Activated CD8-positive, alpha-beta memory T cell treated with anti-CD3 and anti-CD28 coated beads for 36 hours (primary cell): ENCODE measurements at regions not wholly inside any gene's neighbourhood (a gene's known extent, or its start where the extent isn't known, plus 50 kb on each side); places are given as distances from the start of the nearest gene placed in this dataset.

ENCODE experiments used
- CTCF ChIA-PET: fragments of 350-600 bp; sonication (Branson Sonifier 250); formaldehyde crosslinking; loops from one replicate; lab custom pipeline; 2021; ENCODE audit warnings: antibody characterized with exemption; lab: Charles Lee
- POLR2A ChIA-PET: fragments of 350-600 bp; sonication (Branson Sonifier 250); formaldehyde crosslinking; loops from one replicate; lab custom pipeline; 2021; ENCODE audit warnings: antibody characterized with exemption; lab: Charles Lee

- CTCF ChIA-PET, result no interaction called here
Observed at GRCh38 chr6:145254649-145255401, 480.5 kb downstream of the EPM2A start.

GRCh38 chr6:145257704-145258103 is 477.6 kb downstream of the EPM2A start:
- CTCF ChIA-PET, result no interaction called here
- POLR2A ChIA-PET, result no interaction called here

More at GRCh38 chr6:145254649-145255401, 480.5 kb downstream of the EPM2A start:
- POLR2A ChIA-PET, result no interaction called here

- ChIA-PET POLR2A (no interaction called here), CTCF (no interaction called here)
Observed at GRCh38 chr6:145258122-145258521, 477.2 kb downstream of the EPM2A start.

GRCh38 chr6:145260484-145261175 is 474.7 kb downstream of the EPM2A start:
- ChIA-PET POLR2A (no interaction called here), CTCF (no interaction called here)

- ChIA-PET CTCF (no interaction called here), POLR2A (no interaction called here)
Observed at GRCh38 chr6:145261758-145262157, 473.6 kb downstream of the EPM2A start.

GRCh38 chr6:145262771-145263170 is 472.5 kb downstream of the EPM2A start:
- POLR2A ChIA-PET, result no interaction called here
- CTCF ChIA-PET, result no interaction called here

GRCh38 chr6:145263778-145264211 is 471.5 kb downstream of the EPM2A start:
- ChIA-PET POLR2A (no interaction called here), CTCF (no interaction called here)

- ChIA-PET CTCF (no interaction called here), POLR2A (no interaction called here)
Observed at GRCh38 chr6:145266432-145267075, 468.8 kb downstream of the EPM2A start.

GRCh38 chr6:145267076-145267867 is 468.0 kb downstream of the EPM2A start:
- CTCF ChIA-PET, result no interaction called here

GRCh38 chr6:145270464-145270863 is 464.9 kb downstream of the EPM2A start:
- ChIA-PET POLR2A (no interaction called here), CTCF (no interaction called here)

More at GRCh38 chr6:145267076-145267867, 468.0 kb downstream of the EPM2A start:
- POLR2A ChIA-PET, result no interaction called here

GRCh38 chr6:145271040-145271439 is 464.3 kb downstream of the EPM2A start:
- POLR2A ChIA-PET, result no interaction called here
- CTCF ChIA-PET, result no interaction called here

- POLR2A ChIA-PET, result no interaction called here
- CTCF ChIA-PET, result no interaction called here
Observed at GRCh38 chr6:145271577-145271976, 463.7 kb downstream of the EPM2A start.

- POLR2A ChIA-PET, result no interaction called here
- CTCF ChIA-PET, result no interaction called here
Observed at GRCh38 chr6:145272246-145272645, 463.1 kb downstream of the EPM2A start.

GRCh38 chr6:145273136-145273535 is 462.2 kb downstream of the EPM2A start:
- ChIA-PET CTCF (no interaction called here), POLR2A (no interaction called here)

GRCh38 chr6:145274083-145274482 is 461.2 kb downstream of the EPM2A start:
- ChIA-PET POLR2A (no interaction called here), CTCF (no interaction called here)

GRCh38 chr6:145275019-145275418 is 460.3 kb downstream of the EPM2A start:
- CTCF ChIA-PET, result no interaction called here
- POLR2A ChIA-PET, result no interaction called here

GRCh38 chr6:145275787-145276186 is 459.5 kb downstream of the EPM2A start:
- POLR2A ChIA-PET, result no interaction called here

GRCh38 chr6:145276756-145277155 is 458.6 kb downstream of the EPM2A start:
- ChIA-PET CTCF (no interaction called here), POLR2A (no interaction called here)

More at GRCh38 chr6:145275787-145276186, 459.5 kb downstream of the EPM2A start:
- CTCF ChIA-PET, result no interaction called here

GRCh38 chr6:145277358-145278086 is 457.8 kb downstream of the EPM2A start:
- ChIA-PET POLR2A (no interaction called here), CTCF (no interaction called here)
